IPS DF 4.7 (cell line): ENCODE measurements at regions not wholly inside any gene's neighbourhood (a gene's known extent, or its start where the extent isn't known, plus 50 kb on each side); places are given as distances from the start of the nearest gene placed in this dataset.

Experiments used
- DNase-seq: peaks from one replicate; pipeline ENCODE4 v3.0.0-alpha.2; 2013; ENCODE audit warnings: low spot score; ENCODE audit errors: extremely low read depth

- no peak for DNase-seq
Measured at GRCh38 chr12:84807249-84807648, 105.3 kb downstream of the SLC6A15 start.

GRCh38 chr12:84805474-84805858 lies 107.1 kb downstream of the SLC6A15 start:
- DNase-seq: peak; percentile 79

- no peak for DNase-seq
Measured at GRCh38 chr12:84804691-84805473, 107.7 kb downstream of the SLC6A15 start.

- no peak for DNase-seq
Measured at GRCh38 chr12:84803661-84804060, 108.9 kb downstream of the SLC6A15 start.

- DNase-seq: no peak
Measured at GRCh38 chr12:84802161-84802560, 110.4 kb downstream of the SLC6A15 start.

GRCh38 chr12:84793558-84794367 lies 118.8 kb downstream of the SLC6A15 start:
- DNase-seq: no peak

- no peak for DNase-seq
Measured at GRCh38 chr12:84791444-84791843, 121.2 kb downstream of the SLC6A15 start.

GRCh38 chr12:84789184-84789583 lies 123.4 kb downstream of the SLC6A15 start:
- DNase-seq: no peak

- no peak for DNase-seq
Measured at GRCh38 chr12:84787253-84787652, 125.3 kb downstream of the SLC6A15 start.

- DNase-seq: no peak
Measured at GRCh38 chr12:84786622-84787021, 126.0 kb downstream of the SLC6A15 start.

GRCh38 chr12:84785951-84786350 lies 126.6 kb downstream of the SLC6A15 start:
- DNase-seq: no peak

GRCh38 chr12:84785281-84785680 lies 127.3 kb downstream of the SLC6A15 start:
- DNase-seq: no peak

GRCh38 chr12:84779169-84779568 lies 133.4 kb downstream of the SLC6A15 start:
- no peak for DNase-seq

- DNase-seq: no peak
Measured at GRCh38 chr12:84772281-84772680, 140.3 kb downstream of the SLC6A15 start.

- no peak for DNase-seq
Measured at GRCh38 chr12:84767079-84767478, 145.5 kb downstream of the SLC6A15 start.

GRCh38 chr12:84766375-84766774 lies 146.2 kb downstream of the SLC6A15 start:
- no peak for DNase-seq

- no peak for DNase-seq
Measured at GRCh38 chr12:84764001-84764400, 148.6 kb downstream of the SLC6A15 start.

- DNase-seq: no peak
Measured at GRCh38 chr12:84763107-84763506, 149.5 kb downstream of the SLC6A15 start.

GRCh38 chr12:84760091-84760865 lies 152.3 kb downstream of the SLC6A15 start:
- DNase-seq: no peak

- DNase-seq: no peak
Measured at GRCh38 chr12:84757978-84758377, 154.6 kb downstream of the SLC6A15 start.

GRCh38 chr12:84756961-84757360 lies 155.6 kb downstream of the SLC6A15 start:
- no peak for DNase-seq

- no peak for DNase-seq
Measured at GRCh38 chr12:84745127-84745526, 167.5 kb downstream of the SLC6A15 start.
